GM15510 (cell line): ENCODE measurements at regions not wholly inside any gene's neighbourhood (a gene's known extent, or its start where the extent isn't known, plus 50 kb on each side); places are given as distances from the start of the nearest gene placed in this dataset.

Experiments
- POLR2A ChIP-seq: IDR thresholded peaks from 3 replicates; pipeline ENCODE4 v1.6.1; 2011; ENCODE audit warnings: borderline replicate concordance; ENCODE audit not compliant: insufficient read length; ENCODE audit errors: extremely low read depth

DNA sequence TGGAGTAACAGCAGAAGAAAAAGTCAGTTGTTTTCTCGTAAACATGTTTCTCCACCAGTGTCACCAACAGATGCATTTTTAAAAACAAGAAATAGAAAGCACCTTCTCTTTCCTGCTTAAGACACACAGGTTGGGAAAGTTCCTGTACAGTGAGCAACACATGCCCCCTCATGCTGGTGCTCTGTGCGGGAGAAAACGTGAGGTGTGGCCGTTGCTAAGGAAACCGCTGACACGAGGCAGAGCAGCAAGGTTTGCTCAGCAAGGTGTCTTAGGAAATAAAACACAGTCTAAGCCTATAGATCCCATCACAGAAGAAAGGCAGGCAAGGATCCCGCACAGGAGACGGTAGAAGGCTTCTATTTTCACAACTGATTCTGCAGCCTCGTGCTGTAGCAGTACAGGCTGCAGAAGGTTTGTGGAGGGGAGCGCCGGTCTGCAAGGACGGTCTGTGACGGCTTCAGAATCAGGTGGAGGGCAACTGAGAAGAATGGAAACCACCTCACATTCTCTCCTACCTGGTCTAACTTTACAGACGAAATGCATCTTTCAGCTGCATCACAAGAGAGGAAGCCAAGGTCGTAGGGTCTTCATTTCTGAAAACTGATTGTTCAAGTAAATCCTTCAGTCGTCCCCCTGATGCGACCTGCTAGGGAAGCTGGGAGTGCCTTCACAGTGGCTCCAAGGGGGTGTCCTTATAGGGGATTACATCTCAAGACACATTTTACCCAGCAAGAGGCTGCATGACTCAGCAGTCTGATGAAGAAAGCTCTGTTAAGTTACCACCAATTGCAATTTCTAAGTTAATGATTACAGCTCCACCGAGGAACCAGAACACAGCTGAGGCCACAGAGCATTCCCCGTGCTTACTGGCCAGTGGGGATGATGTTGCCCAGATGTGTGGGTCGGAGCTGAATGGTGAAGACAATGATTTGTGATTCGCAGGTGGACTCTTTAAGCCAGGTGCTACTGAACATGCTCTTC, 150.7 kb upstream of the KLF14 start:
- TF ChIP-seq POLR2A = no peak

DNA sequence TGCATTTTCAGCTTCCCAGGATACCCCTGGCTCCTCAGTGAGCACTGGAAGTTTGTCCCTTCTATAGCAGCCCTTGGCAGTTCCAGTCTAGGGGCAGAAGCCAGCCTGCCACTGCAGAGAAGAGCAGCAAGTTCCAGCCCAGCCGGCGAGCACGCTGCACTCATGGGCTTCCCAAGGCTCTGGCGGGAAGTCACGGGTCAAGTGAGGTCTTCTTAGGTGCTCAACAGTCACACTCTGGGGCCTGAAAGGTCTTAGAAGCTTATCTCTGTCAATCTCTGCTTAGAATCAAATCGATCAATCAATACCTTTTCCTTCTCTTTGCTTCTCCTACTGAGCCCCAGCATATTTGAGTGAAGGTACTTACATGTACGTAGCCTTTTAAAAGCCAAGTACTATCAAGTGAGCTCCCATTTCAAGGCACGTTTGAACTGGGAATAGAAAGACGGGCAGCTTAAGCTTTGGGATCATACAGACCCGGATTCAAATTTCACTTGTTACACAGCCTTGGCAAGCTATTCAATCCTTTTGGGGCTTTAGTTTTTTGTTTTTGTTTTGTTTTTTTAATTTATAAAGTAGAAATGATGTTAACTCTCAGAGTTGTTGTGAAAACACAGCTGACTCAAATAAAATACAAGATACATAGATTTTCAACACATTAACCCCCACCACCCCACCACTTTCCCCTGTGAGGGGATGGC, 152.6 kb upstream of the KLF14 start:
- TF ChIP-seq POLR2A = no peak

DNA sequence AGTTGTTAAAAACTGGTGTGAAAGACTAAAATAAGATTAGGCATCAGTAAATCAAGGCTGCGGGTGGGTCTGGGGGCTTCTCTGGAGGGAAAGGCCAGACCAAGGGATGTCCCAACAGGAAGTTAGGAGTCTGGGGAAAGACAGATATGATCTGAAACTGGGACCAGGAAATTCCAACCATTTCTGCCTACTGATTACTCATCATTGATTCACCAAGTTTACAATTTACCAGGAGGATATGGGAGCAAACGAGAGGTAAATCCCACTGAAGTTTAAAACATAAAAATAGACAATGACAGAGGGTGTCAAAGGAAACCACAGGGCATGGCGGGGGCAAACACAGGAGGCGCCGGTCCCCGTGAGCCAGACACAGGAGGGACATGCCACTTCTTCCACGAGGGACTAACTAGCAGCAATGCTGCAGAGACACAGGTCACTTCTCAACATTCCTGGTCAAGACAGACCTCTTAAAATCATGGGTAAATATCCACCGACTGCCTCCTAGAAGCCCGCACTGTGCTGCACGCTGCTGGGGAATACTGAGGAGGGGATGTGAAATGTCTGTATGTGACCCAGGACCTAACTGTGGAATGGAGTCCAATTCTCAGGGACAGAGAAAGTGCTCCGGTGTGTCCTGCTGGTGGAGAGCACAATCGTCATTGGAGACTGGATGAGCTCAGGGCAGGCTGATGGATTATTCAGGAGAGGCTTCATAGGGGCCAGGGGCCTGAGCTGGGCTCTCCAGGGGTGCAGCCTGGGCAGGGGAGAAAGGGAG, 153.4 kb upstream of the KLF14 start:
- TF ChIP-seq POLR2A = no peak

DNA sequence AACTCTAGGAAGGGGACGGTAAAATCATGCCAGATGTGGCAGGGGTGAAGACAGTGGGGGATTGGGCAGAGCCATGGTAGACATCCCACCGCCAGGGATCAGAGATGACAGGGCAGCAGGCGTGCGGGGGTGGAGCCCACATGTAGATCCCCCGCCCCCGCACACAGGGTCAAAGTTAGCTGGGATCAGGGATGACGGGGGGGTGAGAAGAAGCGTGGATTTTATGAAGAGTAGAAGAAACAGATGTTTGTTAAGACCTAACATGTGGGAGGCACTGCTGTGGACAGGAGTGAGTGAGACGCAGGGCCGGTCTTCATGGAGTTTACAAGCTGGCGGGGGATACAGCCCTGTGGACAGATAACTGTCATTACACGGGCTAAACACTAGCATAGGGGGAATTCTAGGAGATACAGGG, 154.0 kb upstream of the KLF14 start:
- no peak for TF ChIP-seq POLR2A

DNA sequence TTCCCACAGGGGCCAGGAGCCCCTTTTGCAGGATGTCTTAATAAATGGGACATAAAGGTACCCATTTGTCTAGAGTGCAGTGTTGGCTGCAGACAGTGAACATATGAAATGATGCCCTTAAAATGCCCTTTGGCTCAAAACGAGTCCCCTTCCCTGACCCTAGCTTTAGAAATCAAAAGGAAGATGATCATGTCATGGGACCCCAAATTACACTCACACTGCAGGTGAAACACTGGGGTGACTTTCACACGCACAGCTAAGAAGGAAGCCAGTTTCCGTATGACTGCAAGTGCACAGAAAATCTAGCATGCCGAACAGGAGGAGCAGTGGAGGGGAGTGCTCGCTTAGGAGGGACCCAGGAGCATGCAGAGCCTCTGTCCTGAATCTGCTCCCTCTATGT, 154.5 kb upstream of the KLF14 start:
- TF ChIP-seq POLR2A = no peak

DNA sequence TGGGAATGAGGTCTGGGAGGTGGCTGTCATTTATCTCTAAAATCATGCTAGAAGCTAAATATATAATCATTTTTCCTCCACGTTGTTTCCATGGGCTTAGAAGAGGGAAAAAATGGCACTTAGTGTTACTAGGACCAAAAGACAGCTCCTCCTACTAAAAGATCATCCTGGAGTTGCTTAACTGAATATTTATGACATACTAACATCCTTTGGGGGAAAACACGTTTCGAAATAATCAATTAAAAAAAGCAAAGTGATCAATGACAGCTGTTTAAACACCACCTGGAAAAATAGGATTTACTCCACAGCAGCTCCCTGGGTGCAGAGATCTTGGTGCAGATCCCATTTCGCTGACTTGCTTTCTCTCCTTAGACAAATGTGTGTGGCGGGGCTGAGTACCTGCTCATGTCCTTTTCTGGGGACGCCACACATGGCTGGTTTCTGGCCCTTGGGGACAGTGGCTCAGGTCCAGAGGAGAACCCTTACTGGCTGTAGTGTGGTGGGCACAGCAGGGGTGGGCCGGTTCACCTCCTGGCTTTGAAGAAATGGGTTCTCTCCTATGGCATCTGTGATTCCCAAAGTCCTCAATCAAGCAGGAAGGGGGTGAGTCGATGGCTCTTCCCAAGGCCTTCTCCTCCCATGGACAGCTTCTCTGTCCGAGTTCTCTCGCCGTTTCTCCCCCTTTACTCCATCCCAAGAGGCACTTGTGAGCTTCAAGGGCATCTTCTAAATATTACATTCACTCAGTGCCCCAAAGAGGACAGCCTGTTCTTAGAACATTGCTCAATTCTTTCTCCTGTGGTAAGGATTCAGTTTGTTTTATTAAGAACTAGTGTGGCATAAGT, 156.4 kb upstream of the KLF14 start:
- no peak for TF ChIP-seq POLR2A

DNA sequence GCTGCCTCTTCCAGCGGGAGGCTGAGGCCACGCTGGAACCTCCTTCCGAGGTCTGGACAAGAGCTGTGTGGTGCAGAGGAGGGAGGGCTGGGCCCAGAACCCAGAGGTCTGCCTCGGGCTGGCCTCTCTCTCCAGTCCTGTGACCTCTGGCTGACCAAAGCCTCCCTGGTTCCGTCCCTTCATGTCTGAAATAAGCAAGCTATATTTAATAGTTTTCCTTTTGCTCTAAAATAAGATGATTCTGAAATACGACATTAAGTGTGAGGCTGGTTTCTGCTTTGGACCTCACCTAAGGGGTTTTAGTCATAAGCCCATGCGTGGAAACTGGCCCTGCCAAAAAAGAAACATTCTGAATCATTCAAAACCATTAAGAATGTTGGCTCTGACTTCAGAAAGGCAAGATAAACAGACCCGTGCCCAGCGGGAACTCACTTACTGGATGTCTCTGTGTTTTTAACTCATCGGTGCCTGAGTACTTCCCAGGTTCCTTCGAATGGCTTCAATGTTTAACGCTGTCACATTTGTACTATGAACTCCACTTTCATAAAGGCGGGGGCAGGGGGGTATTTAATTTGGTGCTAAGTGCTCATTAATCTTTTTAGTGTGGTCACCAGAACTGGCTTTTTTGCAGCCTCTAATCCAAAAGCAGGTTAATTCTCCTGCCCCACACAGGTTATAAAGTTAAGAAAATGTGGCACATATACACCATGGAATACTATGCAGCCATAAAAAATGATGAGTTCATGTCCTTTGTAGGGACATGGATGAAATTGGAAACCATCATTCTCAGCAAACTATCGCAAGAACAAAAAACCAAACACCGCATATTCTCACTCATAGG, 157.5 kb upstream of the KLF14 start:
- no peak for TF ChIP-seq POLR2A

DNA sequence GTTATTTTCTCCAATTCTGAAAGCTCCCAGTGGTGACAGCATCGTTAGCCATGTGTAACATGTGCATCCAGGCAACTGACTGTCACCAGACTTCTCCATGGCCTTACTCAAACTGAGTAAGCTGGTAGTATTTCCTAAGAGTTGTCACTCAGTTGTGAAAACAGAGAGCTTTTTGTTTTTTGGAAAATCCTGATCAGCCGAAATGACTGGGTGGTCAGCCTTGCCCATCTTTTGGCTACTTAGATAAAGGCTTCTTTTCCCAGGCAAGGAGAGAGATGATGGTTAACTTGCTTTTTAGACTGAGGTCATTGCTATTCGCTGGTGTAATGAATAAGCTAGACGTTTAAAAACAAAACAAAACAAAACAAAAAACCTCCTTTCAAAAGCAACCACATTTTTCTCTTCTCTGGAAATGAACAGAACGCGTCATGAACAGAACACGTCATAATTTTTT, 159.5 kb upstream of the KLF14 start:
- no peak for TF ChIP-seq POLR2A

DNA sequence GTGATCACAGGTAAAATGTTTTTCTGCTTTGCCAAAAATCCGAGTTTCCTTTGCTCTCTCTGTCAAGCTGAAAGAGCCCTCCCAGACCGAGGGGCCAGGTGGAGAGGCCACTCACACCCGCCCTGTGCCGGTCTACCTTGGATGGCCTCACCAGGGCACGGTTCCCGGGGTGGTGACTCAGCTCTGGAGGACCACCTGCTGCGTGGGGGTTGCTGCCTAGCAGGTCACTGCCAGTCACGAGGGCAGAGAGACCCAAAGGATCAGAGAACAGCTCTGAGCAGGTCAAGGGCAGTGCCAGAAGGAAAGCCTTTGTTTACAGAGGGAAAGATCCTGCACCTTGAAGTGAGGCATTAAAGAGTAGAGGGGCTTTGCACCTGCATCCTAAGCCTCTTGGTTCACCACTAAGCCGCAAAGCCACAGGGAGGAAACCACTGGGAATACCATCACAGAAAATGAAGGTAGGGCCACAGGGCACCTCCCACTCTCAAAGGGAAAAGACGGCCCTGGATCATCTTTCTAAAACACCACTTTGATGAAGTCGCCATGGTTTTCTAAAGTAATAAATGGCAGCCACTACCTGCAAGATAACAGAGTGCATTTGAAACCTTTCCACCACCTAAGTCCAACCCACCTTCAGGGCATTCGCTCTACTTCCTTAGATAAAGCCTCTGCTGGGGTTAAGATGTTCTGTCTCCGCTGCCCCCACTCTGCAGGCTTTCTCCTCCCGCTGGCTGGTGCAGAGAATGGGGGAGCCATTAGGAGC, 160.3 kb upstream of the KLF14 start:
- TF ChIP-seq POLR2A = no peak

DNA sequence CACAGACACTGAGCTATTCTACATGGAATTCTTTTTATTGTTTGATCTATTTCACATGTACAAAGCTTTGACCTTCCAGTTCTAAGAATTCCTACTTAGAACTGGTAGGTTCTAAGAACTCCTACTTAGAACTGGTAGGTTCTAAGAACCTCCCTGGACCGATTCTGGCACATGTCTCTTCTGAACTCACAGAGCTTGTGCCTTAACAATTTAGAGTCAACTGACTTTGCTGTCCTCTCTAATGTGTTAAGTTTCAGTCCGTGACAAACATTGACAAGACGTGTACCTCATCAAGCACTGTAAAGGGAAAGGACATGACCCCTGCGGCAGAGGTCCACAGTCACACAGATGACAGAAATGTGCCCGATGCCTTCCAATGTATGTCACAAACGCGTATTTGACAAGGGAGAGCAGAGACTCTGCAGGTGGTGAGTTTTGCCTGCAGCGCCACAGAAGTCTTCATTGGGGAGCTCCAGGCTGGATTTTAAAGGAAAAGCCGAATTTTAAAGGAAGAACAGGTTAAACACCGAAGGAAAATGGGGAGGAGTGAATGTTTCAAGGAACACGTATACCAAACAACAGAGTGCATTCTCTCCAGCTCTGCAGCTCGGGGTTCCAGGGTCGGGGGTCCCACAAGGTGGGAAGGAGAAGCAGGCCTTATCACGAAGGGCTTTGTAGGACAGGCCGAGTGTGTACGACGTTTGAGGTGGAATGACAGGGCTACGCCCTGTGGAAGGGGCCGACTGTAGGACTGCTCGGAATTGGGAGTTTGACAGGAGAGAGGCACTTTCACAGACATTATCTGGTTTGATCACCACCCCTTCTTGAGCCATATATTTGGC, 161.1 kb upstream of the KLF14 start:
- no peak for TF ChIP-seq POLR2A

DNA sequence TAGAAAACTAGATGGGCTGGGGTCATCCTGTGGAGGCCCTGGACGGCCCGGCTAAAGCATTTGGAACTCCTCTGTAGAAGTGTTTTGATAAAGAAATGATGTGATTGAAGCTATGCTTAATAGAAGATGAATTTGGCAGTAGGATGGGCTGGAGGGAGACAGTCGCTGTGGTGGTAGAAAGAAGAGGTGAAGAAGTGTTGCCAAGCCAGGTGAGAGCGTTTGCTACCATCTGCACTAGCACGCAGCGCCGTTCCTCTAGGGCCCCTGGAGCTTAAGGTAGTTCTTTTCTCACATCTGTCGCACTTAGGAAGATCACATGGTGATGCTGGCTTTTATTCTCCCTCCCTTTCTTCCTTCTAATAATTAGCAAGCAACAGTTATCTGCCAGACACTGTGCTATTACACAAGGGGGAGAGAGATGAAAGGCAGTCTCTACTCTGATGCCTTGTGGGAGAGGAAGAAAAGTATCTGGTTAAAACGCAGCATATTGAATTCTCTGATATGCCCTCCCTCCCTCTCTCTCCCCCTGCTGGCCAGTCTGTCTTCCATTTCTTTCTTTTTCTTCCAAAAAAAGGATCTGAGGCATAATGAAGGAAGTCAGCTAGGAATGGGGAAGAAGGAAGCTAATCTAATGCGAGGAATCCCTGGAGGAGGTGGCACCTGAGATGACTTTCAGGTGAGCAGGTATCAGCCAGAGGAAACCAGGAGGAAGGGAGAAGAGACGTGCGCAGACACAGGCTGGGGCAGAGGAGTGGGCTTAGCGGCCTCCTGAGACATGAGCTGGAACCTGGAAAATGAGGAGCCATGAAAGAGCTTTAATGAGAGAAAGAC, 162.3 kb upstream of the KLF14 start:
- no peak for TF ChIP-seq POLR2A
